Hepatocyte (in vitro differentiated cells): ENCODE measurements at regions not wholly inside any gene's neighbourhood (a gene's known extent, or its start where the extent isn't known, plus 50 kb on each side); places are given as distances from the start of the nearest gene placed in this dataset.

Source experiments
- DNase-seq: peaks from one replicate; pipeline ENCODE4 v3.0.0-alpha.2; 2016; ENCODE audit warnings: low spot score
- H2AFZ ChIP-seq: fragments of 200-600 bp; sonication (generic); 2 replicates; pipeline ENCODE4 v1.6.0; 2016; ENCODE audit warnings: antibody characterized with exemption, mild to moderate bottlenecking
- H3K27ac ChIP-seq: fragments of 200-600 bp; sonication (generic); 2 replicates; pipeline ENCODE4 v1.5.1; 2016; ENCODE audit warnings: mild to moderate bottlenecking
- H3K27me3 ChIP-seq: fragments of 200-600 bp; sonication (generic); 2 replicates; pipeline ENCODE4 v1.6.1; 2016
- H3K36me3 ChIP-seq: fragments of 200-600 bp; sonication (generic); replicated peaks from 2 replicates; pipeline ENCODE4 v1.5.1; 2016; ENCODE audit warnings: low read depth; ENCODE audit not compliant: insufficient read depth
- H3K4me1 ChIP-seq: fragments of 200-600 bp; sonication (generic); 2 replicates; pipeline ENCODE4 v1.5.1; 2016; ENCODE audit warnings: mild to moderate bottlenecking, moderate library complexity; ENCODE audit not compliant: insufficient read depth
- H3K4me2 ChIP-seq: fragments of 200-600 bp; sonication (generic); 2 replicates; pipeline ENCODE4 v1.6.0; 2016
- H3K4me3 ChIP-seq: fragments of 200-600 bp; sonication (generic); 2 replicates; pipeline ENCODE4 v1.5.1; 2016; ENCODE audit warnings: mild to moderate bottlenecking
- H3K79me2 ChIP-seq: fragments of 200-600 bp; sonication (generic); 2 replicates; pipeline ENCODE4 v1.6.0; 2017; ENCODE audit warnings: mild to moderate bottlenecking
- H3K9me2 ChIP-seq: fragments of 200-600 bp; sonication (generic); replicated peaks from 2 replicates; pipeline ENCODE4 v1.6.0; 2017; ENCODE audit warnings: mild to moderate bottlenecking; ENCODE audit not compliant: insufficient read depth
- H3K9me3 ChIP-seq: fragments of 200-600 bp; sonication (generic); 2 replicates; pipeline ENCODE4 v1.5.1; 2016; ENCODE audit warnings: low read depth, mild to moderate bottlenecking
- H4K20me1 ChIP-seq: fragments of 200-600 bp; sonication (generic); 2 replicates; pipeline ENCODE4 v1.6.0; 2016; ENCODE audit warnings: mild to moderate bottlenecking; ENCODE audit not compliant: insufficient read depth, poor library complexity, severe bottlenecking
- CTCF ChIP-seq: fragments of 200-600 bp; sonication (generic); IDR thresholded peaks from 2 replicates; pipeline ENCODE4 v1.5.1; 2016; ENCODE audit warnings: antibody characterized with exemption, mild to moderate bottlenecking; ENCODE audit not compliant: poor library complexity
- EZH2 ChIP-seq: fragments of 200-600 bp; sonication (generic); IDR thresholded peaks from 2 replicates; pipeline ENCODE4 v1.6.1; 2016; ENCODE audit warnings: antibody characterized with exemption, mild to moderate bottlenecking, borderline replicate concordance
- EZH2phosphoT487 ChIP-seq: fragments of 200-600 bp; sonication (generic); IDR thresholded peaks from one replicate; pipeline ENCODE4 v1.6.1; 2018; ENCODE audit warnings: antibody characterized with exemption, mild to moderate bottlenecking, low read depth, moderate library complexity; ENCODE audit not compliant: unreplicated experiment, severe bottlenecking
- WGBS: methylation state at CpG from one replicate; pipeline ENCODE4 v1.1.6; 2016; ENCODE audit warnings: low lambda C conversion rate; ENCODE audit errors: missing lambda C conversion rate; 5-methylcytosine and 5-hydroxymethylcytosine counted together

- 83% methylated on average over 3 of the region's 3 CpGs for WGBS
- H3K27ac ChIP-seq = no peak overlapping the region
- no peak overlapping the region for H2AFZ ChIP-seq
- H3K27me3 ChIP-seq = no peaks in the 10 kb centered on the region
- H4K20me1 ChIP-seq = no peaks in the 10 kb centered on the region
- no peaks in the 10 kb centered on the region for H3K9me3 ChIP-seq
- no peaks in the 10 kb centered on the region for H3K79me2 ChIP-seq
- H3K36me3 ChIP-seq = no peaks in the 10 kb centered on the region
- DNase-seq = no peak
- H3K4me1 ChIP-seq = no peaks in the 10 kb centered on the region
- H3K4me2 ChIP-seq = no peak overlapping the region
- no peak overlapping the region for H3K4me3 ChIP-seq
- TF ChIP-seq EZH2phosphoT487 (no peak), CTCF (no peak), EZH2 (no peak)
- H3K9me2 ChIP-seq = no peaks in the 10 kb centered on the region
These were observed 358.2 kb upstream of the UBE2E3 start for GRCh38 chr2:180621941-180622918.

GRCh38 chr2:180621366-180621765, 359.0 kb upstream of the UBE2E3 start:
- H3K9me2 ChIP-seq = no peaks in the 10 kb centered on the region
- no peaks in the 10 kb centered on the region for H3K9me3 ChIP-seq
- H2AFZ ChIP-seq = no peak overlapping the region
- TF ChIP-seq EZH2 = no peak
- no peak for TF ChIP-seq CTCF
- no peak for TF ChIP-seq EZH2phosphoT487
- no peak overlapping the region for H3K4me3 ChIP-seq
- H4K20me1 ChIP-seq = no peaks in the 10 kb centered on the region
- H3K36me3 ChIP-seq = no peaks in the 10 kb centered on the region
- H3K27ac ChIP-seq = no peak overlapping the region
- no peaks in the 10 kb centered on the region for H3K4me1 ChIP-seq
- H3K27me3 ChIP-seq = no peaks in the 10 kb centered on the region
- H3K4me2 ChIP-seq = no peak overlapping the region
- no peak for DNase-seq
- no peaks in the 10 kb centered on the region for H3K79me2 ChIP-seq

- Histone ChIP-seq H3K4me3 (no peak overlapping the region), H2AFZ (no peak overlapping the region)
These were observed 361.8 kb upstream of the UBE2E3 start for GRCh38 chr2:180618570-180618969.

More at GRCh38 chr2:180618570-180618969, 361.8 kb upstream of the UBE2E3 start:
- H3K4me2 ChIP-seq = no peak overlapping the region
- H3K4me1 ChIP-seq = no peaks in the 10 kb centered on the region
- DNase-seq = no peak
- no peaks in the 10 kb centered on the region for H3K9me2 ChIP-seq
- 90% methylated on average over 5 of the region's 5 CpGs for WGBS
- no peaks in the 10 kb centered on the region for H3K9me3 ChIP-seq
- no peaks in the 10 kb centered on the region for H4K20me1 ChIP-seq
- no peaks in the 10 kb centered on the region for H3K36me3 ChIP-seq
- H3K27me3 ChIP-seq = no peaks in the 10 kb centered on the region
- H3K27ac ChIP-seq = no peak overlapping the region
- no peak for TF ChIP-seq EZH2phosphoT487
- no peak for TF ChIP-seq EZH2
- TF ChIP-seq CTCF = no peak
- H3K79me2 ChIP-seq = no peaks in the 10 kb centered on the region
